Smooth muscle cell (in vitro differentiated cells): ENCODE measurements at regions not wholly inside any gene's neighbourhood (a gene's known extent, or its start where the extent isn't known, plus 50 kb on each side); places are given as distances from the start of the nearest gene placed in this dataset.

Experiments
- DNase-seq: peaks from one replicate; lab custom pipeline; 2025; ENCODE audit not compliant: unreplicated experiment; lab: John Stamatoyannopoulos, UW
- H2AFZ ChIP-seq: fragments of 200-600 bp; sonication (generic); 2 replicates; pipeline ENCODE4 v1.6.0; 2016; ENCODE audit warnings: antibody characterized with exemption, low read depth, mild to moderate bottlenecking
- H3F3A ChIP-seq: fragments of 200-600 bp; sonication (generic); 2 replicates; pipeline ENCODE4 v1.6.0; 2017; ENCODE audit warnings: antibody characterized with exemption, low read depth
- H3K27ac ChIP-seq: fragments of 200-600 bp; sonication (generic); 2 replicates; pipeline ENCODE4 v1.5.1; 2016; ENCODE audit warnings: low read depth, mild to moderate bottlenecking
- H3K27me3 ChIP-seq: fragments of 200-600 bp; sonication (generic); 2 replicates; pipeline ENCODE4 v1.6.1; 2016; ENCODE audit warnings: low read depth, mild to moderate bottlenecking
- H3K36me3 ChIP-seq: fragments of 200-600 bp; sonication (generic); 2 replicates; pipeline ENCODE4 v1.5.1; 2016; ENCODE audit warnings: low read depth
- H3K4me1 ChIP-seq: fragments of 200-600 bp; sonication (generic); 2 replicates; pipeline ENCODE4 v1.5.1; 2016; ENCODE audit warnings: low read depth
- H3K4me2 ChIP-seq: fragments of 200-600 bp; sonication (generic); 2 replicates; pipeline ENCODE4 v1.6.0; 2016; ENCODE audit warnings: mild to moderate bottlenecking
- H3K4me3 ChIP-seq: fragments of 200-600 bp; sonication (generic); 2 replicates; pipeline ENCODE4 v1.5.1; 2016; ENCODE audit warnings: mild to moderate bottlenecking
- H3K79me2 ChIP-seq: fragments of 200-600 bp; sonication (generic); 2 replicates; pipeline ENCODE4 v1.6.0; 2016; ENCODE audit warnings: low read depth, mild to moderate bottlenecking
- H3K9ac ChIP-seq: fragments of 200-600 bp; sonication (generic); 2 replicates; pipeline ENCODE4 v1.6.0; 2016; ENCODE audit warnings: low read depth
- H3K9me3 ChIP-seq: fragments of 200-600 bp; sonication (generic); replicated peaks from 2 replicates; pipeline ENCODE4 v1.5.1; 2016; ENCODE audit warnings: low read depth
- H4K20me1 ChIP-seq: fragments of 200-600 bp; sonication (generic); 2 replicates; pipeline ENCODE4 v1.6.0; 2016; ENCODE audit warnings: low read depth
- WGBS: methylation state at CpG from one replicate; pipeline ENCODE4 v1.1.7; 2016; ENCODE audit warnings: low lambda C conversion rate; 5-methylcytosine and 5-hydroxymethylcytosine counted together
- TF ChIP-seq, protein P1 (sequence below): fragments of 200-600 bp; sonication (generic); IDR thresholded peaks from 2 replicates; pipeline ENCODE4 v1.5.1; 2017; ENCODE audit warnings: borderline replicate concordance, mild to moderate bottlenecking, antibody characterized with exemption; ENCODE audit not compliant: insufficient read depth, poor library complexity, severe bottlenecking

DNA sequence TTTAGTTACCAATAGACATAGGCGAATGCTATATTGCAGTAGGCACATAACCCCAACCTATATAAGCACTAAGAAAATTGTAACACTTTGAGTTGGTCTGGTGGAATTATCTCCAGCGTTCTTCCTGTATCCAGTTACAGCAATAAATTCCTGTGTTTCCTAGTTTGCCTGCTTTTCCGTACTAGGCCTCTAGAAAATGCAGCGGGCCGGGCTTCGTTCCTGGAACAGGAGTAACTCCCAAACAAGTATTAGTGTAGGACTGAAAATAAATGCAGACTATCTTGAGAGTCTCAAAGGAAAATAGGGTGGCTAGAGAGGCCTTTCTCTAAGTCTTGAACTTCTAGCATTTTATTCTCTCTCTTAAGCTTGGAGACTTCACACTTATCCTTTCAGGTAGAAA is 159.8 kb downstream of the OR13H1 start:
- no peak overlapping the region for H3K4me2 ChIP-seq
- TF ChIP-seq, protein P1, sequence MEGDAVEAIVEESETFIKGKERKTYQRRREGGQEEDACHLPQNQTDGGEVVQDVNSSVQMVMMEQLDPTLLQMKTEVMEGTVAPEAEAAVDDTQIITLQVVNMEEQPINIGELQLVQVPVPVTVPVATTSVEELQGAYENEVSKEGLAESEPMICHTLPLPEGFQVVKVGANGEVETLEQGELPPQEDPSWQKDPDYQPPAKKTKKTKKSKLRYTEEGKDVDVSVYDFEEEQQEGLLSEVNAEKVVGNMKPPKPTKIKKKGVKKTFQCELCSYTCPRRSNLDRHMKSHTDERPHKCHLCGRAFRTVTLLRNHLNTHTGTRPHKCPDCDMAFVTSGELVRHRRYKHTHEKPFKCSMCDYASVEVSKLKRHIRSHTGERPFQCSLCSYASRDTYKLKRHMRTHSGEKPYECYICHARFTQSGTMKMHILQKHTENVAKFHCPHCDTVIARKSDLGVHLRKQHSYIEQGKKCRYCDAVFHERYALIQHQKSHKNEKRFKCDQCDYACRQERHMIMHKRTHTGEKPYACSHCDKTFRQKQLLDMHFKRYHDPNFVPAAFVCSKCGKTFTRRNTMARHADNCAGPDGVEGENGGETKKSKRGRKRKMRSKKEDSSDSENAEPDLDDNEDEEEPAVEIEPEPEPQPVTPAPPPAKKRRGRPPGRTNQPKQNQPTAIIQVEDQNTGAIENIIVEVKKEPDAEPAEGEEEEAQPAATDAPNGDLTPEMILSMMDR: no peak
- WGBS: 77% methylated on average over 6 of the region's 6 CpGs
- no peaks in the 10 kb centered on the region for H3F3A ChIP-seq
- H3K27me3 ChIP-seq: no peaks in the 10 kb centered on the region
- H2AFZ ChIP-seq: no peak overlapping the region
- no peak overlapping the region for H3K9ac ChIP-seq
- no peaks in the 10 kb centered on the region for H3K9me3 ChIP-seq
- no peaks in the 10 kb centered on the region for H4K20me1 ChIP-seq
- H3K4me3 ChIP-seq: no peak overlapping the region
- no peaks in the 10 kb centered on the region for H3K4me1 ChIP-seq
- no peak overlapping the region for H3K27ac ChIP-seq
- peaks cover 3% of the 10 kb centered on the region for H3K36me3 ChIP-seq
- H3K79me2 ChIP-seq: no peaks in the 10 kb centered on the region
- DNase-seq: no peak

DNA sequence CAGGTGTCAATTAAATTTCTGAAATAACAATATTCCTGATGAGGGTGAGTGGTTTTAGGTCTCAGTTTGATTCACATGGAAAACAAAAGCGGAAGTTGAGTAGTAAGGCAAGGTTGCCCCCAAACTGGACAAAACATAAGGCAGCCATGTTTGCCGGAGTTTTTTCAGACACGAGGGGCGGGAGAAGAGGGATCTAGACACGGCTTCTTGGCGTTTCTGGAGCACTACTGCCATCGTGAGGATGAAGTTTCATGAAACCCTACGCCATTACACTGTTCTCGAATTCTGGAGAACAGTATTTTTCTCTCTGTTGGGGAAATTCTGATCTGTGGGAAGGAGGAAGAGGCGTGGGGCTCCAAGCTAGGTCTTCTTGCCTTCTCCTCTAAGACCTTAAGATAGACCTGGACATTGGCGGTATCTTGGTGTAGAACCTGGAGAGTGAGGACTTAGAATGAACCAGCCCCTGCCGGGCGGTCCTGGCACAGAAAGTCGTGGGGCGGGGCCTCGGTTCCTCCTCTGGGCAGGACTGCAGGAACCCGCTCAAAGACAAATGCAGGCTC is 160.3 kb downstream of the OR13H1 start:
- Histone ChIP-seq H3K4me3 (no peak overlapping the region), H3K27me3 (no peaks in the 10 kb centered on the region), H3K79me2 (no peaks in the 10 kb centered on the region), H3K9me3 (no peaks in the 10 kb centered on the region), H3K4me2 (no peak overlapping the region), H3K36me3 (peaks cover 3% of the 10 kb centered on the region), H3K4me1 (no peaks in the 10 kb centered on the region), H2AFZ (no peak overlapping the region), H3K9ac (no peak overlapping the region), H3K27ac (no peak overlapping the region), H3F3A (no peaks in the 10 kb centered on the region), H4K20me1 (no peaks in the 10 kb centered on the region)
- DNase-seq: no peak
- TF ChIP-seq, protein P1: no peak
- WGBS: 87% methylated on average over 17 of the region's 17 CpGs

DNA sequence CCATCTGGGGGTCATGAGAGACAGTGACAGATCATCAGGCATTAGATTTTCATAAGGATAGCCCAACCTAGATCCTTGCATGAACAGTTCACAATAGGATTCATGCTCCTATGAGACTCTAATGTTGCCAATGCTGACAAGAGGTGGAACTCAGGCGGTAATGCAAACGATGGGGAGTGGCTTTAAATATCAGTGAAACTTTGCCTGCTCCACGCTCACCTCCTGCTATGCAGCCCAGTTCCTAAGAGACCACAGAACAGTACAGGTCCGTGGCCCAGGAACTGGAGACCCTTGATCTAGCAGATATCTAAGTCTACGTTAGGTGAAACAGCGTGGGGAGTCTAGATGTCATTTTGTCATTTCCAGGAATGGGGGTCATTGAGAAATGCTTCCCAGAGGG is 165.7 kb downstream of the OR13H1 start:
- 81% methylated on average over 6 of the region's 6 CpGs for WGBS
- H3K27ac ChIP-seq: no peak overlapping the region
- DNase-seq: no peak
- peaks cover 3% of the 10 kb centered on the region for H3K36me3 ChIP-seq
- no peak overlapping the region for H3K9ac ChIP-seq
- no peaks in the 10 kb centered on the region for H3K79me2 ChIP-seq
- no peaks in the 10 kb centered on the region for H3F3A ChIP-seq
- TF ChIP-seq, protein P1: no peak
- no peak overlapping the region for H3K4me2 ChIP-seq
- no peaks in the 10 kb centered on the region for H3K9me3 ChIP-seq
- no peaks in the 10 kb centered on the region for H4K20me1 ChIP-seq
- no peaks in the 10 kb centered on the region for H3K4me1 ChIP-seq
- H3K4me3 ChIP-seq: no peak overlapping the region
- no peaks in the 10 kb centered on the region for H3K27me3 ChIP-seq
- no peak overlapping the region for H2AFZ ChIP-seq

DNA sequence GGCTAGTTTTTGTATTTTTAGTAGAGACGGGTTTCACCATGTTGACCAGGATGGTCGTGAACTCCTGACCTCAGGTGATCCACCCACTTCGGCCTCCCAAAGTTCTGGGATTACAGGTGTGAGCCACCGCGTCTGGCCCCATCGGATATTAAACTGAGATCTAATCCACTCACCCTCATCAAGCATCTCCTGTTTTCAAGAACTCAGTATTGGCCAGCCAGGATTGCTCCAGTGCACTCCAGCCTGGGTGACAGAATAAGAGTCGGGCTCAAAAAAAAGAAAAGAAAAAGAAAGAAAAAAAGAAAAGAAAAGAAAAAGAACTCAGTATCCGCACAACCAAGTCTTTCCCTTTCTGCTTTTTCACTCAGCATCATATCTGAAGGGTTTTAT is 167.6 kb downstream of the OR13H1 start:
- 86% methylated on average over 8 of the region's 8 CpGs for WGBS
- no peaks in the 10 kb centered on the region for H3K36me3 ChIP-seq
- H3K9ac ChIP-seq: no peak overlapping the region
- H4K20me1 ChIP-seq: no peaks in the 10 kb centered on the region
- DNase-seq: no peak
- H3K9me3 ChIP-seq: no peaks in the 10 kb centered on the region
- H3F3A ChIP-seq: no peaks in the 10 kb centered on the region
- no peak overlapping the region for H3K4me3 ChIP-seq
- no peaks in the 10 kb centered on the region for H3K27me3 ChIP-seq
- no peak overlapping the region for H3K4me2 ChIP-seq
- no peak overlapping the region for H2AFZ ChIP-seq
- H3K4me1 ChIP-seq: no peaks in the 10 kb centered on the region
- TF ChIP-seq, protein P1: no peak
- H3K27ac ChIP-seq: no peak overlapping the region
- H3K79me2 ChIP-seq: no peaks in the 10 kb centered on the region
